PC-3 (cell line): ENCODE measurements at regions not wholly inside any gene's neighbourhood (a gene's known extent, or its start where the extent isn't known, plus 50 kb on each side); places are given as distances from the start of the nearest gene placed in this dataset.

Experiments
- ATAC-seq: fragments of 200-7000 bp; cut with Tn5 transposase; 2 replicates; pipeline ENCODE4 v1.9.1; 2020; ENCODE audit warnings: mild to moderate bottlenecking, moderate library complexity
- BruUV-seq: library from RNA; stranded (reverse); fragments of 400-500 nt; replicated peaks from 2 replicates; lab custom pipeline; 2021; lab: Mats Ljungman, UMichigan
- CTCF ChIA-PET: fragments of 300-600 bp; sonication (Branson Sonifier 250); formaldehyde crosslinking; loops from one replicate; lab custom pipeline; 2022; ENCODE audit warnings: antibody characterized with exemption; lab: Charles Lee
- POLR2A ChIA-PET: fragments of 300-600 bp; sonication (Branson Sonifier 250); formaldehyde crosslinking; loops from one replicate; lab custom pipeline; 2022; ENCODE audit warnings: antibody characterized with exemption; ENCODE audit not compliant: unreplicated experiment; lab: Charles Lee
- DNase-seq: peaks from one replicate; pipeline ENCODE4 v3.0.0-alpha.2; 2015
- H2AFZ ChIP-seq: fragments of 300-600 bp; sonication (generic); 2 replicates; pipeline ENCODE4 v1.6.0; 2016; ENCODE audit warnings: antibody characterized with exemption, low read length
- H3F3A ChIP-seq: fragments of 300-600 bp; sonication (generic); one replicate; pipeline ENCODE4 v1.6.0; 2017; ENCODE audit warnings: antibody characterized with exemption, low read length, control low read depth, mild to moderate bottlenecking; ENCODE audit not compliant: unreplicated experiment
- H3K27ac ChIP-seq: fragments of 300-600 bp; sonication (generic); 2 replicates; pipeline ENCODE4 v1.5.1; 2016; ENCODE audit warnings: mild to moderate bottlenecking, low read length
- H3K27me3 ChIP-seq: fragments of 300-600 bp; sonication (generic); 2 replicates; pipeline ENCODE4 v1.6.1; 2016; ENCODE audit warnings: low read length, mixed read lengths
- H3K36me3 ChIP-seq: fragments of 300-600 bp; sonication (generic); 2 replicates; pipeline ENCODE4 v1.6.1; 2016; ENCODE audit warnings: low read depth, mixed run types, low read length, mixed read lengths
- H3K4me1 ChIP-seq: fragments of 300-600 bp; sonication (generic); 2 replicates; pipeline ENCODE4 v1.5.1; 2016; ENCODE audit warnings: low read length; ENCODE audit not compliant: insufficient read depth
- H3K4me2 ChIP-seq: fragments of 300-600 bp; sonication (generic); 2 replicates; pipeline ENCODE4 v1.6.0; 2016; ENCODE audit warnings: low read length
- H3K4me3 ChIP-seq: fragments of 300-600 bp; sonication (generic); 2 replicates; pipeline ENCODE4 v1.5.1; 2016; ENCODE audit warnings: mild to moderate bottlenecking, low read length, mixed read lengths
- H3K79me2 ChIP-seq: fragments of 300-600 bp; sonication (generic); 2 replicates; pipeline ENCODE4 v1.6.1; 2017; ENCODE audit warnings: low read length, mixed read lengths
- H3K9ac ChIP-seq: fragments of 300-600 bp; sonication (generic); 2 replicates; pipeline ENCODE4 v1.6.0; 2016; ENCODE audit warnings: mild to moderate bottlenecking, low read length
- H3K9me2 ChIP-seq: fragments of 300-600 bp; sonication (generic); replicated peaks from 2 replicates; pipeline ENCODE4 v1.6.1; 2016; ENCODE audit warnings: mixed run types, low read length, mixed read lengths
- H3K9me3 ChIP-seq: fragments of 300-600 bp; sonication (generic); 2 replicates; pipeline ENCODE4 v1.6.1; 2016; ENCODE audit warnings: low read length, mixed read lengths
- H4K20me1 ChIP-seq: fragments of 300-600 bp; sonication (generic); 2 replicates; pipeline ENCODE4 v1.6.1; 2016; ENCODE audit warnings: low read length, mixed read lengths
- CTCF ChIP-seq: fragments of 300-600 bp; sonication (generic); conservative IDR thresholded peaks from 2 replicates; pipeline ENCODE4 v1.5.1; 2017; ENCODE audit warnings: antibody characterized with exemption, low read depth, mild to moderate bottlenecking, low read length
- EZH2 ChIP-seq: fragments of 300-600 bp; sonication (generic); IDR thresholded peaks from one replicate; pipeline ENCODE4 v1.6.1; 2017; ENCODE audit warnings: antibody characterized with exemption, mild to moderate bottlenecking, low read length; ENCODE audit not compliant: unreplicated experiment
- EZH2phosphoT487 ChIP-seq: fragments of 300-600 bp; sonication (generic); IDR thresholded peaks from 2 replicates; pipeline ENCODE4 v1.6.1; 2018; ENCODE audit warnings: mild to moderate bottlenecking, antibody characterized with exemption, low read length, borderline replicate concordance
- intact Hi-C: fragments of 100-400 bp; cut with micrococcal nuclease; formaldehyde crosslinking; loops from 2 replicates; pipeline ENCODE4 v1.9.0; 2023

GRCh38 chrX:16416588-16416987 lies 233.4 kb upstream of the S100G start:
- H3K4me3 ChIP-seq = no peak overlapping the region
- no peaks in the 10 kb centered on the region for H3K79me2 ChIP-seq
- H3K4me1 ChIP-seq = no peaks in the 10 kb centered on the region
- H3K36me3 ChIP-seq = no peaks in the 10 kb centered on the region
- H2AFZ ChIP-seq = no peak overlapping the region
- TF ChIP-seq CTCF (no peak), EZH2 (no peak), EZH2phosphoT487 (no peak)
- H3K9me2 ChIP-seq = no peaks in the 10 kb centered on the region
- ChIA-PET CTCF (no interaction called here), POLR2A (no interaction called here)
- no peak for ATAC-seq
- no peaks in the 10 kb centered on the region for H3K9me3 ChIP-seq
- H3K27ac ChIP-seq = no peak overlapping the region
- H4K20me1 ChIP-seq = no peaks in the 10 kb centered on the region
- no peaks in the 10 kb centered on the region for H3F3A ChIP-seq
- no peaks in the 10 kb centered on the region for H3K27me3 ChIP-seq
- H3K9ac ChIP-seq = no peak overlapping the region
- H3K4me2 ChIP-seq = no peak overlapping the region
- no TSS peak for BruUV-seq
- no peak for DNase-seq
- intact Hi-C loops = no loop called here

- no TSS peak for BruUV-seq
- no peak for TF ChIP-seq EZH2
- no peak for TF ChIP-seq CTCF
- TF ChIP-seq EZH2phosphoT487 = no peak
Observed at GRCh38 chrX:16418650-16419049, 231.3 kb upstream of the S100G start.

GRCh38 chrX:16427668-16428067 lies 222.3 kb upstream of the S100G start:
- Histone ChIP-seq H3K4me2 (no peak overlapping the region), H4K20me1 (no peaks in the 10 kb centered on the region), H3K27me3 (no peaks in the 10 kb centered on the region), H3K27ac (no peak overlapping the region), H3K4me3 (no peak overlapping the region), H3K9ac (no peak overlapping the region), H3K79me2 (no peaks in the 10 kb centered on the region), H3K36me3 (no peaks in the 10 kb centered on the region), H3F3A (no peaks in the 10 kb centered on the region), H2AFZ (no peak overlapping the region), H3K9me2 (no peaks in the 10 kb centered on the region), H3K9me3 (no peaks in the 10 kb centered on the region), H3K4me1 (no peaks in the 10 kb centered on the region)
- DNase-seq (no peak), ATAC-seq (no peak)
- ChIA-PET CTCF (no interaction called here), POLR2A (no interaction called here)
- intact Hi-C loops = no loop called here
- no TSS peak for BruUV-seq
- no peak for TF ChIP-seq CTCF
- no peak for TF ChIP-seq EZH2
- TF ChIP-seq EZH2phosphoT487 = no peak

More at GRCh38 chrX:16418650-16419049, 231.3 kb upstream of the S100G start:
- Histone ChIP-seq H3K9me2 (no peaks in the 10 kb centered on the region), H3K36me3 (no peaks in the 10 kb centered on the region), H3K9ac (no peak overlapping the region), H3K4me3 (no peak overlapping the region), H3K4me2 (no peak overlapping the region), H4K20me1 (no peaks in the 10 kb centered on the region), H3K9me3 (no peaks in the 10 kb centered on the region), H3K27ac (no peak overlapping the region), H3K79me2 (no peaks in the 10 kb centered on the region), H3K27me3 (no peaks in the 10 kb centered on the region), H2AFZ (no peak overlapping the region), H3K4me1 (no peaks in the 10 kb centered on the region), H3F3A (no peaks in the 10 kb centered on the region)
- no peak for ATAC-seq
- intact Hi-C loops = no loop called here
- CTCF ChIA-PET = no interaction called here
- POLR2A ChIA-PET = no interaction called here
- DNase-seq = no peak
